IMR-90 (cell line): ENCODE measurements at regions not wholly inside any gene's neighbourhood (a gene's known extent, or its start where the extent isn't known, plus 50 kb on each side); places are given as distances from the start of the nearest gene placed in this dataset.

ENCODE experiments used
- ATAC-seq: fragments of 200-7000 bp; cut with Tn5 transposase; 2 replicates; pipeline ENCODE4 v1.9.1; 2020; ENCODE audit warnings: low read depth, mild to moderate bottlenecking, moderate library complexity
- BruUV-seq: library from RNA; stranded (reverse); fragments of 400-500 nt; replicated peaks from 2 replicates; lab custom pipeline; 2021; lab: Mats Ljungman, UMichigan
- CTCF ChIA-PET: fragments of 300-600 bp; formaldehyde crosslinking; extraction: SDS; loops from one replicate; lab custom pipeline; 2021; ENCODE audit warnings: antibody characterized with exemption; lab: Yijun Ruan, JAX
- POLR2A ChIA-PET: fragments of 300-600 bp; sonication (Branson Sonifier 250); formaldehyde crosslinking; loops from one replicate; lab custom pipeline; 2022; ENCODE audit warnings: antibody characterized with exemption; ENCODE audit not compliant: unreplicated experiment; lab: Charles Lee
- DNase-seq: peaks from one replicate; pipeline ENCODE4 v3.0.0; 2013
- H2AFZ ChIP-seq: replicated peaks from 2 replicates; pipeline ENCODE3; 2013; ENCODE audit warnings: low read length, mild to moderate bottlenecking; ENCODE audit not compliant: poor library complexity
- H2AK5ac ChIP-seq: 2 replicates; pipeline ENCODE4 v1.6.1; 2013; ENCODE audit warnings: low read depth, low read length, inconsistent platforms
- H2AK9ac ChIP-seq: replicated peaks from 2 replicates; pipeline ENCODE3; 2013; ENCODE audit warnings: mild to moderate bottlenecking, low read depth, low read length, moderate library complexity; ENCODE audit not compliant: poor library complexity
- H2BK120ac ChIP-seq: 2 replicates; pipeline ENCODE4 v1.6.1; 2013; ENCODE audit warnings: low read depth, low read length, inconsistent platforms
- H2BK15ac ChIP-seq: 3 replicates; pipeline ENCODE4 v1.6.1; 2013; ENCODE audit warnings: low read depth, low read length, inconsistent platforms
- H2BK20ac ChIP-seq: 2 replicates; pipeline ENCODE4 v1.6.1; 2013; ENCODE audit warnings: low read depth, mild to moderate bottlenecking, inconsistent platforms, low read length, moderate library complexity
- H2BK5ac ChIP-seq: 2 replicates; pipeline ENCODE4 v1.6.1; 2013; ENCODE audit warnings: mild to moderate bottlenecking, low read depth, low read length, inconsistent platforms; ENCODE audit not compliant: poor library complexity, severe bottlenecking
- H3K14ac ChIP-seq: replicated peaks from 2 replicates; pipeline ENCODE4 v1.6.1; 2013; ENCODE audit warnings: low read depth, low read length, inconsistent platforms
- H3K18ac ChIP-seq: 2 replicates; pipeline ENCODE4 v1.6.1; 2013; ENCODE audit warnings: low read depth, low read length, control low read depth
- H3K23ac ChIP-seq: 2 replicates; pipeline ENCODE4 v1.6.1; 2013; ENCODE audit warnings: low read depth, low read length, inconsistent platforms
- H3K27ac ChIP-seq: 2 replicates; pipeline ENCODE4 v1.5.1; 2013; ENCODE audit warnings: mild to moderate bottlenecking, control low read depth, low read length; ENCODE audit not compliant: insufficient read depth
- H3K27me3 ChIP-seq: 2 replicates; pipeline ENCODE4 v1.6.1; 2013; ENCODE audit warnings: low read length; ENCODE audit not compliant: control insufficient read depth, insufficient read depth
- H3K36me3 ChIP-seq: 2 replicates; pipeline ENCODE4 v1.6.1; 2013; ENCODE audit warnings: low read length, mixed read lengths; ENCODE audit not compliant: control insufficient read depth, insufficient read depth
- H3K4ac ChIP-seq: 2 replicates; pipeline ENCODE4 v1.6.1; 2013; ENCODE audit warnings: low read depth, low read length, inconsistent platforms
- H3K4me1 ChIP-seq: 2 replicates; pipeline ENCODE4 v1.6.1; 2013; ENCODE audit warnings: low read length, mixed read lengths; ENCODE audit not compliant: control insufficient read depth, insufficient read depth
- H3K4me2 ChIP-seq: 2 replicates; pipeline ENCODE4 v1.6.1; 2013; ENCODE audit warnings: low read depth, mild to moderate bottlenecking, control low read depth, low read length, moderate library complexity
- H3K4me3 ChIP-seq: 2 replicates; pipeline ENCODE4 v1.5.1; 2013; ENCODE audit warnings: low read depth, mild to moderate bottlenecking, control low read depth, low read length, moderate library complexity; ENCODE audit not compliant: insufficient read depth
- H3K56ac ChIP-seq: 2 replicates; pipeline ENCODE4 v1.6.1; 2013; ENCODE audit warnings: low read length, inconsistent platforms; ENCODE audit not compliant: insufficient read depth; ENCODE audit errors: extremely low read depth
- H3K79me1 ChIP-seq, 2 experiments: 2 replicates each; pipeline ENCODE4 v1.6.1; 2013; ENCODE audit warnings: low read length in 2 of 2, inconsistent platforms in 1 of 2, low read depth in 1 of 2
- H3K9ac ChIP-seq: 2 replicates; pipeline ENCODE4 v1.6.1; 2013; ENCODE audit warnings: low read depth, low read length, control low read depth
- H3K9me1 ChIP-seq: 2 replicates; pipeline ENCODE4 v1.6.1; 2013; ENCODE audit warnings: low read length, inconsistent platforms; ENCODE audit not compliant: insufficient read depth
- H3K9me3 ChIP-seq: 2 replicates; pipeline ENCODE4 v1.6.1; 2013; ENCODE audit warnings: low read length; ENCODE audit not compliant: control insufficient read depth, insufficient read depth
- H4K20me1 ChIP-seq: 2 replicates; pipeline ENCODE4 v1.6.1; 2013; ENCODE audit warnings: low read length, inconsistent platforms; ENCODE audit not compliant: insufficient read depth
- H4K5ac ChIP-seq: 2 replicates; pipeline ENCODE4 v1.6.1; 2013; ENCODE audit warnings: mild to moderate bottlenecking, low read depth, low read length, control low read depth
- H4K8ac ChIP-seq, 2 experiments: 2 replicates each; pipeline ENCODE4 v1.6.1; 2013; ENCODE audit warnings: low read depth in 2 of 2, low read length in 2 of 2, control low read depth in 1 of 2, inconsistent platforms in 1 of 2
- H4K91ac ChIP-seq: 2 replicates; pipeline ENCODE4 v1.6.1; 2013; ENCODE audit warnings: low read depth, low read length, inconsistent platforms; ENCODE audit not compliant: insufficient read depth
- BHLHE40 ChIP-seq: fragments of 150-350 bp; IDR thresholded peaks from 2 replicates; pipeline ENCODE4 v1.6.1; 2016; ENCODE audit warnings: mild to moderate bottlenecking, low read depth, low read length
- FOS ChIP-seq: fragments of 150-350 bp; IDR thresholded peaks from 2 replicates; pipeline ENCODE4 v1.6.1; 2016; ENCODE audit warnings: low read depth, low read length
- MAFK ChIP-seq: IDR thresholded peaks from 2 replicates; pipeline ENCODE4 v1.6.1; 2012; ENCODE audit warnings: low read depth, low read length, improper control_type of control experiment
- MXI1 ChIP-seq: IDR thresholded peaks from 2 replicates; pipeline ENCODE4 v1.6.1; 2012; ENCODE audit warnings: low read depth, mild to moderate bottlenecking, low read length, moderate library complexity, borderline replicate concordance
- RCOR1 ChIP-seq: IDR thresholded peaks from 2 replicates; pipeline ENCODE4 v1.6.1; 2012; ENCODE audit warnings: mild to moderate bottlenecking, low read length, improper control_type of control experiment; ENCODE audit not compliant: insufficient replicate concordance
- WGBS, 2 experiments: methylation state at CpG; one replicate each; pipeline versions ENCODE4 v1.1.5 to v1.1.7; 2013; ENCODE audit warnings: missing lambda C conversion rate in 2 of 2; ENCODE audit not compliant: insufficient read length in 1 of 2; ENCODE audit errors: extremely low coverage in 2 of 2; 5-methylcytosine and 5-hydroxymethylcytosine counted together
- dilution Hi-C: fragments of 300-500 bp; cut with HindIII; formaldehyde crosslinking; loops from one replicate; pipeline ENCODE4 v1.14.3; 2018; ENCODE audit warnings: low sequenced_read_pairs; ENCODE audit not compliant: unreplicated experiment
- in situ Hi-C: fragments of 300-500 bp; cut with MboI; formaldehyde crosslinking; loops from 3 replicates; pipeline ENCODE4 v1.14.3; 2019; ENCODE audit warnings: low sequenced_read_pairs, inconsistent platforms, mixed read lengths
- intact Hi-C: fragments of 100-400 bp; cut with micrococcal nuclease; formaldehyde crosslinking; loops from 2 replicates; pipeline ENCODE4 v1.10.0; 2022
- TF ChIP-seq, protein P1 (sequence below): fragments of 150-350 bp; IDR thresholded peaks from 2 replicates; pipeline ENCODE4 v1.6.1; 2017; ENCODE audit warnings: mild to moderate bottlenecking, antibody characterized with exemption, low read length, low read depth

DNA sequence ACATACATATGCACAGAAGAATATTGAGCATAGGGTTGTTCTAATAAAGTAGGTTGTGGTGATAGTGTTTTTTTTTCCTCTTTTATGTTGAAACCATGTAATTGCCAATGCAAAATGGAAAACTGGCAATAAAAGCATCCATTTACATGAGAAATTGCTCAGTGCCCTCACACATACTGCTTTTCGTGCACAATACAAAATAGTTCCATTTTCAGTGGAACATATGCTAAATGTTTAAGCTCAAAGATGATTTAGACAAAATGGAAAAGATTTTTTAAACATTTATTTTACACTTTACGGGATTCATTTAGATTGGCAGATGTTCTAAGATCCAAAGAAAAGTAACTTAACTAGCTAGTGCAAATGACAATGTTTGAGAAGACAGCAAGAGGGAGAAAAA, 678.1 kb upstream of the MANEA start:
- CTCF ChIA-PET: no interaction called here
- POLR2A ChIA-PET: no interaction called here
- dilution Hi-C loops (no loop called here), intact Hi-C loops (no loop called here), in situ Hi-C loops (no loop called here)
- ATAC-seq (no peak), DNase-seq (no peak)
- no CpG with 5 or more reads among the region's 2 CpGs for WGBS, 2 experiments
- H2AFZ ChIP-seq: no peak overlapping the region
- H3K9me3 ChIP-seq: no peaks in the 10 kb centered on the region
- TF ChIP-seq MXI1 (no peak), BHLHE40 (no peak), RCOR1 (no peak), FOS (no peak), MAFK (no peak)
- TF ChIP-seq, protein P1, sequence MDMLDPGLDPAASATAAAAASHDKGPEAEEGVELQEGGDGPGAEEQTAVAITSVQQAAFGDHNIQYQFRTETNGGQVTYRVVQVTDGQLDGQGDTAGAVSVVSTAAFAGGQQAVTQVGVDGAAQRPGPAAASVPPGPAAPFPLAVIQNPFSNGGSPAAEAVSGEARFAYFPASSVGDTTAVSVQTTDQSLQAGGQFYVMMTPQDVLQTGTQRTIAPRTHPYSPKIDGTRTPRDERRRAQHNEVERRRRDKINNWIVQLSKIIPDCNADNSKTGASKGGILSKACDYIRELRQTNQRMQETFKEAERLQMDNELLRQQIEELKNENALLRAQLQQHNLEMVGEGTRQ: no peak
- no peak overlapping the region for H3K23ac ChIP-seq
- no peak overlapping the region for H3K56ac ChIP-seq
- H2BK15ac ChIP-seq: no peak overlapping the region
- no peaks in the 10 kb centered on the region for H3K9me1 ChIP-seq
- H2BK20ac ChIP-seq: no peak overlapping the region
- no peaks in the 10 kb centered on the region for H3K4me1 ChIP-seq
- no peak overlapping the region for H4K5ac ChIP-seq
- no peaks in the 10 kb centered on the region for H3K36me3 ChIP-seq
- H3K79me1 ChIP-seq: no peaks in the 10 kb centered on the region
- H3K18ac ChIP-seq: no peak overlapping the region
- no peak overlapping the region for H3K27ac ChIP-seq
- H3K14ac ChIP-seq: no peak overlapping the region
- H3K27me3 ChIP-seq: no peaks in the 10 kb centered on the region
- no peak overlapping the region for H3K4me3 ChIP-seq
- no peak overlapping the region for H2BK5ac ChIP-seq
- no peak overlapping the region for H4K91ac ChIP-seq
- no peak overlapping the region for H2BK120ac ChIP-seq
- H2AK9ac ChIP-seq: no peak overlapping the region
- H4K20me1 ChIP-seq: no peaks in the 10 kb centered on the region
- no peak overlapping the region for H3K4ac ChIP-seq
- no peak overlapping the region for H4K8ac ChIP-seq
- BruUV-seq: no TSS peak
- no peak overlapping the region for H3K4me2 ChIP-seq
- H3K9ac ChIP-seq: no peak overlapping the region
- no peak overlapping the region for H2AK5ac ChIP-seq
